ENCODE measurements at regions not wholly inside any gene's neighbourhood (a gene's known extent, or its start where the extent isn't known, plus 50 kb on each side); places are given as distances from the start of the nearest gene placed in this dataset.

DNA sequence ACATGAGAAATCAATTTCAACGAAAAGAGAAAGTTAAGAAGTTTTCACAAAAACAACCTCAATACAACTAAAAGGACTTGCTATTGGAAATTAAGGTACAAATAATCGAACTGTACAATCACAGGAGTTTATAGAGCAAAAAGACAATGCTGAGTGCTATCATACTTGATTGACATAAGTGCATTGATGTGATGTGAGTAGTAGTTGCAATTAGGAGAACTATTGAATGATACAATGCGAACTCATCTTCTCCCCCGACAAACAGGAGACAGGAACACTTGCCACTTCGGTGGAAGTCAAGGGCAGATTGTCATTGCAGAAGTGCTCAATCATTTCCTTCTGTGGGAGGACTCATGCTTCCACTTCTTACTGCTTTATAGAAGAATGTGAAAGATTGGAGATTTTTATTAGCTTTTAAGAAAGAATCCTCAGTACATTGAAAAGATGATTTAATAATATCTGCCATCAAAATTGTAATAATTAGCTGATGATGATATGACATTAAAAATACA is 276.6 kb upstream of the MPDZ start:
- no peak for DNase-seq

DNA sequence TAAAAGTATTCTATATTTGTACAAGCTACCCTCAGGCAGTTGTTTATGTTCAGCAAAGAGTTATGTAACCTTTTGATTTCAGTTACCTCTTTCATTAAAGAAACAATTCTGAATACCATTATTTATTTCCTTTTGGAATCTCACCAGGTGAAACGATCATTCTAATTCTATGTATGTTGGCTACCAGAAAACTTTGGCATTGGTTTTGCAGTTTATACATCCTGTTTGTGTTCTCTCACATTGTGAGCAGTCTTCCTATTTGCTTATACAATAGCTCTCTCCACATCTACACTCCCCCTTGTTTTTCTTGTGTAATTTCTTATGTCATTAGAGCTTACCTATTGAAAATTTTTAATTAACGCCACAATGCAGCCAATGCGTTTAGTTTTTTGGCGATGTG is 276.0 kb upstream of the MPDZ start:
- no peak for DNase-seq
- no peaks in the 10 kb centered on the region for H3K36me3 Mint-ChIP-seq
- no peak overlapping the region for H3K4me3 Mint-ChIP-seq
- no peak overlapping the region for H3K27ac Mint-ChIP-seq
- no peaks in the 10 kb centered on the region for H3K9me3 Mint-ChIP-seq
- POLR2A ChIA-PET = no interaction called here
- H3K4me1 Mint-ChIP-seq = no peaks in the 10 kb centered on the region
- no peak for ATAC-seq (ENCODE audit: low read depth)
- H3K27me3 Mint-ChIP-seq = no peaks in the 10 kb centered on the region

More for the DNA sequence above, 276.6 kb upstream of the MPDZ start:
- ATAC-seq (ENCODE audit: low read depth) = no peak
- POLR2A ChIA-PET = no interaction called here
- Mint-ChIP-seq H3K27me3 (no peaks in the 10 kb centered on the region), H3K4me1 (no peaks in the 10 kb centered on the region), H3K9me3 (no peaks in the 10 kb centered on the region), H3K27ac (no peak overlapping the region), H3K4me3 (no peak overlapping the region), H3K36me3 (no peaks in the 10 kb centered on the region)

DNA sequence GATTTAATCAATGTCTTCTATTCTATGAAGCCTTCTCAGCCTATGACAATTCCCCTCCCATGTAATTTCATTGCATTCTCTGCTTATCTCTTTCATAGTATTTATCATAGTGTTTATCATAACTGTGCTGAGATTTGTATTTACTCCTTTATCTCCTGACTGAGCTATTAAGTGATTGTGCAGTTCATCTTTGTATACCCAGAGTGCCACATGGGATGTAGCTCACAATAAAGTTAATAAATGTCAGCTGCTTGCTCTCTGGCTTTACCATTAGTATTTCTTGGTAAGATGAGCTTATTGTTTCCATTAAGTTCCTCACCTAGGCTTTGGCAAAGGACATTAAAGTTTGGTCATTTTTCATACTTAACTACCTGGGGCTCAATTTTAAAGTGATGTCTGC is 275.1 kb upstream of the MPDZ start:
- Mint-ChIP-seq H3K36me3 (no peaks in the 10 kb centered on the region), H3K4me1 (no peaks in the 10 kb centered on the region), H3K27me3 (no peaks in the 10 kb centered on the region), H3K27ac (no peak overlapping the region), H3K9me3 (no peaks in the 10 kb centered on the region), H3K4me3 (no peak overlapping the region)
- POLR2A ChIA-PET = no interaction called here
- ATAC-seq (ENCODE audit: low read depth) (no peak), DNase-seq (no peak)

DNA sequence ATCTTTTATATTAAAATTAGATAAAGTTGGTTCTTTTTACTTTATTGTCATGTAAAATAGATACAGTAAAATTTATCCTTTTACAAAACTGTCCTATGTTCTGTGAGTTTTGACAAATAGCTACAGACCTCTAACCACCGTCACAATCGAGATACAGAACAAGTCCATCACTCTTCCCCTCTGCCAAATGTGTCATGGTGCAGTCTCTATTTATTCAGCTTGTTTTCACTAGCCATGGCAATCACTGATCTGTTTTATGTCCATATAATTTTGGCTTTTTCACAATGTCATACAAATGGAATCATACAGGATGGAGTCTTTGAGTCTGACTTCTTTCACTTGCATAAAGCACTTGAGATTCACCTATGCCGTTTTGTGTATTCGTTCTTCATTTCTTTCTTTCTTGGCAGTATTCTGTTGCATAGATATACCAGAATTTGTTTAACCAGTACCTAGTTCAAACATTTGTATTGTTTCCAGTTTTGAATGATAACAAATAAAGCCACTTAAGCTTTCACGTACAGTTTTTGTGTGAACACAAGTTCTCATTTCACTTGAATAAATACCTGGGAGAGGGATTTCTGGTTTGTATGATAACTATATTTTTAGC is 273.2 kb upstream of the MPDZ start:
- DNase-seq (no peak), ATAC-seq (ENCODE audit: low read depth) (no peak)
- Mint-ChIP-seq H3K4me1 (no peaks in the 10 kb centered on the region), H3K36me3 (no peaks in the 10 kb centered on the region), H3K27me3 (no peaks in the 10 kb centered on the region), H3K4me3 (no peak overlapping the region), H3K9me3 (no peaks in the 10 kb centered on the region), H3K27ac (no peak overlapping the region)
- POLR2A ChIA-PET = no interaction called here

DNA sequence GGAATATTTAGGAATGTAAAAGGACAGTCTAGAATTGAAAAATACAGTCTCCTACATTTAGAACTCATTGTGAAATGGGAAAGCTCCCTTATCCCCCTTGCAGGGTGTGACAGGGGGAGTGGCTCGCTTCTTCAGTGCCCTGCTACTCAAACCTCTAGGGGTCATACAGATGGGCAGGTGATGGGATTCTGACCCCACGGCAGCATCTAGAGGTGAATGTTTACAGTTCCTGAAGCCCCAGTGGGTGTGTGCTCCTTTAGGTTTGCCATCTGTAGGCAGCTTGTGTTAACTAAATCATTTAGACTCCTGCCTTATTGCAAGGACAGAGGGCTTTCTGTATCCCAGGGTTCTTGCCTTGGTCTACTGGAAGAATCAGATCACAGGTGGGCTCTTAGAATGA is 271.0 kb upstream of the MPDZ start:
- H3K27me3 Mint-ChIP-seq = no peaks in the 10 kb centered on the region
- POLR2A ChIA-PET = no interaction called here
- H3K9me3 Mint-ChIP-seq = peaks cover 2% of the 10 kb centered on the region

DNA sequence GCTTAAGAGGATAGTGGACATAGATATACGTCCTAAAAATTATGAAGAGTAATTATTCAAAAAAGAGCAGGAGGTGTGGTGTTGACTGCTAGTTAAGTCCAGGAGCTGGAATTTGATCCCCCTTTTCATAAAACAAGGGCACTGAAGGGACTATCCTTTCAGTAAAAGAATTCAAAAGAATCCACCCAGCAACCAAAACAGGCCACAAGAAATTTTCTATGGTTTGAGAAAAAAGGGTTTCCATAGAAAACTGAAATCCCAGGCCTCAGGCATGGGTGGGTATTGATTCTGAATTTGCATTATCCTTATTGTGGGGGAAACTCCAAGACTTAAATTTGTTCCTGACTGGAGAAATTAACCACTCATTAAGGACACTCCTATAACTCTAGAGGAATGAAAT is 269.0 kb upstream of the MPDZ start:
- Mint-ChIP-seq H3K9me3 (peaks cover 2% of the 10 kb centered on the region), H3K27me3 (no peaks in the 10 kb centered on the region), H3K4me3 (no peak overlapping the region), H3K4me1 (no peaks in the 10 kb centered on the region), H3K36me3 (no peaks in the 10 kb centered on the region), H3K27ac (no peak overlapping the region)
- POLR2A ChIA-PET = no interaction called here
- DNase-seq (no peak), ATAC-seq (ENCODE audit: low read depth) (no peak)

More for the DNA sequence above, 271.0 kb upstream of the MPDZ start:
- DNase-seq = no peak
- ATAC-seq (ENCODE audit: low read depth) = no peak
- Mint-ChIP-seq H3K4me3 (no peak overlapping the region), H3K4me1 (no peaks in the 10 kb centered on the region), H3K36me3 (no peaks in the 10 kb centered on the region), H3K27ac (no peak overlapping the region)

DNA sequence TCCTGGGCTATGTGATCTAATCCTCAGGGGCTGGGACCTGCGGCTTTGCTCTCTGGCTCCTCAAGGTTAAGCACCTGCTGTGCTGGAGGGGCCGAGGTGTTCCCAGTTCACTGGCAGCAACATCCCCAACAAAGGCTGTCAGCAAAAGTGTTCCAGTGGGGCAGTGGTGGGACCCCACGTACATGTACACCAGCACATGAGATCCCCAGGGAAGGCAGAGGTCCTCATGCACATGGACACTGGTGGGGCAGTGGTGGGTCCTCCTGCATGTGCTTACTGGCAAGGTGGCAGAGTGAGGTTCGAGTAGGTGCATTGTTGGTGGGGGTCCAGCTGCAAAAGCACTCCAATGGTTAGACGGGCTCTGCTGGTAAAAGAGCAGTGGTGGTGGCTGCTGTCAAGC is 255.6 kb upstream of the MPDZ start:
- ATAC-seq (ENCODE audit: low read depth) (no peak), DNase-seq (no peak)
- Mint-ChIP-seq H3K9me3 (peaks cover 1% of the 10 kb centered on the region), H3K27me3 (no peaks in the 10 kb centered on the region), H3K4me3 (no peak overlapping the region), H3K36me3 (no peaks in the 10 kb centered on the region), H3K27ac (no peak overlapping the region), H3K4me1 (no peaks in the 10 kb centered on the region)
- POLR2A ChIA-PET = no interaction called here

DNA sequence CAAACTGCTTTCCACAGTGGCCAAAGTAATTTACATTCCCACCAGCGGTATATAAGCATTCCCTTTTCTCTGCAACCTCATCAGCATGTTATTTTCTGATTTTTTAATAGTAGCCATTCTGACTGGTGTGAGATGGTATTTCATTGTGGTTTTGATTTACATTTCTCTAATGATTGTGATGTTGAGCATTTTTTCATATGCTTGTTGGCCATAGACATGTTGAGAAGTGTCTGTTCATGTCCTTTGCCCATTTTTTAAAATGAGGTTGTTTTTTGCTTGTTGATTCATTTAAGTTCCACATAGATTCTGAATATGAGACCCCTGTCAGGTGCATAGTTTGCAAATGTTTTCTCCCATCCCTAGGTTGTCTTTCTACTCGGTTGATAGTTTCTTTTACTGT is 254.5 kb upstream of the MPDZ start:
- no peaks in the 10 kb centered on the region for H3K36me3 Mint-ChIP-seq
- ATAC-seq (ENCODE audit: low read depth) (no peak), DNase-seq (no peak)
- H3K4me1 Mint-ChIP-seq = no peaks in the 10 kb centered on the region
- no peak overlapping the region for H3K27ac Mint-ChIP-seq
- H3K27me3 Mint-ChIP-seq = no peaks in the 10 kb centered on the region
- H3K4me3 Mint-ChIP-seq = no peak overlapping the region
- H3K9me3 Mint-ChIP-seq = no peaks in the 10 kb centered on the region
- POLR2A ChIA-PET = no interaction called here

DNA sequence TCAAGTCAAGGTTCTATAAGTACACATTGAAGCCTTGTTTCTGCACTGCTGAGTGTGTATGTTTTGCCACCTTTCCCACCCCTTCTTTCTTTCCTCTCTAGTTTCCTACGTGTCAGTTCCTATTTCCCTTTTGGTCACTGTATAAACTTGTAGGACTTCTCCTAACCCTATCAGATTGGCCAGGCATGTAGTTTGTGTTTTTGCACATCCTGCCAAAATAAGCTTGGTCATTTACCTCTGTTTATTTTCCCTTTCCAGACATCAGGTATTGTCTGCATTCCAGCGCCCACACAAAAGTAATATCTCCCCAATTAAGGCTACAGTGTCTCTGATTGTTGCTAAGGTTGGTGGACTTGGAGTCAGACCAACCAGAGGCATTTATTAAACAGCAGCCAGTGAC is 252.9 kb upstream of the MPDZ start:
- POLR2A ChIA-PET = no interaction called here
- DNase-seq (no peak), ATAC-seq (ENCODE audit: low read depth) (no peak)
- Mint-ChIP-seq H3K27me3 (no peaks in the 10 kb centered on the region), H3K4me3 (no peak overlapping the region), H3K36me3 (no peaks in the 10 kb centered on the region), H3K4me1 (no peaks in the 10 kb centered on the region), H3K27ac (no peak overlapping the region), H3K9me3 (no peaks in the 10 kb centered on the region)

DNA sequence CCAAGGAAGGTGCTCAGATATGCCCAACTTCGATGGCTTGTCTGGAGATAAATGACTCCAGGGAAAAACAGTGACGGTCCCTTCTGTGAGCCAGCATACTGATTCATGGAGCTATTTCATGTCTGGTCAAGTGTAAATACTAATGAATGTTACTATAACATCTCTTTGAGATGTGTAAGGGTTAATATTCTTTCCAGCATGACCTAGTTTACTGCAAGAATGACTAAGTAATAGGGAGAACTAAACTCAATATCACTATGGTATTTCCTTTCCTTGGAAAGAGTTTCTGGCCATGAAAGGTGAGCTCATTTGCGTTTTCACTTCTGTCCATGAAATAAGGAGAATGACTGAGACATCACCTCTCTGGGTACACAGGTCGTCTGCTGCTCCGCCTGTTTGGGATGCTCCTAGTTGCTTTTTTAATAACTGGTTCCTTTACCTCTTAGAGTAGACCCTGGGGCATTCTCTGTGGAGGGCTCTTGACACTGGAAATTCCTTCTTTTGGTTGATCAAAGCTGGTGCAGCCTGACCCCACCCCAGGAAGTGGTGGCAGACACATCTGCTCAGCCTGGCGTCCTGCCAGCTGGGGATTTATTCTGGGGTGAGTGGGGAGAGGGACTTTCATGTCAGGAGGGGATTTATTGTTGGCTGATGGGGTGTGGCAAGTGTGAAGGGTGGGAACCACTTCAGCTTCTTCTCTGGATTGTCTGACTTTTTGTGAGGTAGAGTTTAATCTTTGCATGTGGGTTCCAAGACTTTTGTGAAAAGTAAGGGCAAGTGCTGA is 250.0 kb upstream of the MPDZ start:
- Mint-ChIP-seq H3K4me3 (no peak overlapping the region), H3K9me3 (no peaks in the 10 kb centered on the region), H3K27ac (no peak overlapping the region), H3K36me3 (no peaks in the 10 kb centered on the region), H3K4me1 (no peaks in the 10 kb centered on the region), H3K27me3 (no peaks in the 10 kb centered on the region)
- DNase-seq (no peak), ATAC-seq (ENCODE audit: low read depth) (no peak)
- POLR2A ChIA-PET = no interaction called here

DNA sequence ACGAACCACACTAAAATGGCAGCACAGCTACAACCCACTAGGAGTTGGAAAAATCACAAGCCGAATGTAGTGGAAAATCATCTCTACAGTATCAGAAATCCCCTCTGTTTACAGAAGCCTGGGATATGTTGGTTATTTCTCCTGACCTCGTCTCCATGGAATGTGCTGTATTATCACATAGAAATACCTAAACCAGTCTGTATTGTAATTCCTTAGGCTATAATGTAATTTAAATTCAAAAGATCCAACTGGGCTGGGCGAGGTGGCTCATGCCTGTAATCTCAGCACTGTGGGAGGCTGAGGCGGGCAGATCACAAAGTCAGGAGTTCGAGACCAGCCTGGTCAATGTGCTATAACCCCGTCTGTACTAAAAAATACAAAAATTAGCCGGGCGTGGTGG is 244.8 kb upstream of the MPDZ start:
- POLR2A ChIA-PET = no interaction called here
- Mint-ChIP-seq H3K27ac (no peak overlapping the region), H3K4me3 (no peak overlapping the region), H3K4me1 (no peaks in the 10 kb centered on the region), H3K36me3 (no peaks in the 10 kb centered on the region), H3K27me3 (no peaks in the 10 kb centered on the region), H3K9me3 (no peaks in the 10 kb centered on the region)
- DNase-seq (no peak), ATAC-seq (ENCODE audit: low read depth) (no peak)

DNA sequence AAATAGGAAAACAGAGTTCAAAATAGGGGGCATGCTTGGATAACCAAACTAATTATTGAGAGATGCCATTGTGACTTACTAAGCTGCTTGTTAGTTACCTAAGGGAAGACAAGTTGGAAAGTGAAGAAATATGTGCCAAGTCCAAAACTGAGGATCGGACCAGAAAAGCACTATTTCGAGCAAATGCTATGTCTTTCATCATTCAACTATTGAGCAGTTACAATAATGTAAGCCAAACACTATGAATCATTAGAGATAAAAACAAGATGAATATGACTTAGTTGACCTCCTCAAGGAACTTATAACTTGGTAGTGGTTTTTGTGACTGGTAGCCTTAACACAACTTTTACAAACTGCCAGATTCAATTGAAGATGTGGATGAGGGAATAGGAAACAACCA is 240.6 kb upstream of the MPDZ start:
- H3K4me3 Mint-ChIP-seq = no peak overlapping the region
- ATAC-seq (ENCODE audit: low read depth) = no peak
- POLR2A ChIA-PET = no interaction called here
- DNase-seq = no peak
- H3K27ac Mint-ChIP-seq = no peak overlapping the region
- H3K9me3 Mint-ChIP-seq = peaks cover 4% of the 10 kb centered on the region
- no peaks in the 10 kb centered on the region for H3K27me3 Mint-ChIP-seq
- H3K4me1 Mint-ChIP-seq = no peaks in the 10 kb centered on the region
- H3K36me3 Mint-ChIP-seq = no peaks in the 10 kb centered on the region

DNA sequence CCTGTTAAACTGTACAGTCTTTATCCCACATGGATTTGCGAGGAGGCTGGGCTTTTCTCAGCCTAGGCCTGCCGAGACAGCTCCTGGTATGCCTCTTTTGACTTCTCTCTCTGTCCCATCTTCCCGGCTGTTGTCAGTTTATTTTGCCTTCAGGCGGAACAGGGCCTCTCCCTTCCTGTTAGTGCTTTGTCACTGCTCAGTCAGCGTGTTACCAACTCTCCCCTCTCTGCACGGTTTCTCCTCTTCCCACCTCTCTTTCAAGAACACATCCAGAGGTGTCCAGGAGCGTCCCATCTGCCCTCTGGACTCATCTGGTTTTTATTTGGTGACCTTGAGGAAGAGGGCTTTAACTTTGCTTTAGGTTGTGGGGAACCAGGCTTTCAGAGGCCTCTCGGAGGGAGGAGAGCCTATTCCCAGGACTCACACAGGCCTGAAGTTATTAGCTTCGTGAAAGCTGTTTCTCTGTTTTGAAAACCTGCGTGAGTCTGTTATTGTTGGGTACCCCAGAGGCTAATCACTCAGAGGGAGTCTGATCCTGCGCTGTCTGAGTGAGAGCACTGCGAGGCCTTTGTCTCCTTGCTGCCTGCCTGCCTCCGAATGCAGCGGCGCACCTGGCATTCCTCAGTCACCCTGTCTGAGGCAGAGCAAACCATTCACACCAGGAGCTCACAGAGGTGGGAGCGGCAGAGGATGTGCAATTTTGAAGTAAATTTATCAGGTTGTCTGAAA is 234.4 kb upstream of the MPDZ start:
- ATAC-seq (ENCODE audit: low read depth) (no peak), DNase-seq (no peak)
- no peaks in the 10 kb centered on the region for H3K4me1 Mint-ChIP-seq
- H3K27me3 Mint-ChIP-seq = no peaks in the 10 kb centered on the region
- peaks cover 4% of the 10 kb centered on the region for H3K9me3 Mint-ChIP-seq
- H3K4me3 Mint-ChIP-seq = no peak overlapping the region
- POLR2A ChIA-PET = no interaction called here
- H3K27ac Mint-ChIP-seq = no peak overlapping the region
- H3K36me3 Mint-ChIP-seq = no peaks in the 10 kb centered on the region

DNA sequence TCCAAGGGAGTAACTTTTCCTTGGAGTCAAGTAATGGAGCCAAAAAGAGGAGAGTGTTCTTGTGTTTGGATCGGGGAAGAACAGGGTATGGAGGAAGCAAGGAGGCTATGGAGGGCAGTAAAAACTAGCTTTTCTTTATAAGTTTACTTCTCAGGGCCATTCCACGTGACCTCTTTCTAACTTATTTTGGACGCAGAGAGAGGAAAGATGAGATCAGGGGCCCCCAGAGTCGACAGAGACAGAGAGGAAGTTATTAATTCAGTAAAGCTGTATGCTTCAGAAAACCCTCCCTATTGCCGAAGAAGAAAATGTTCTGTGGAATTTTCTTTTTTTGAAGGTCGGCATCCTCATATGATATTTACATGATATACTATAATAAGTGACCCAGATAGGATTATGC is 233.8 kb upstream of the MPDZ start:
- Mint-ChIP-seq H3K9me3 (peaks cover 4% of the 10 kb centered on the region), H3K4me3 (no peak overlapping the region), H3K27ac (no peak overlapping the region), H3K36me3 (no peaks in the 10 kb centered on the region), H3K27me3 (no peaks in the 10 kb centered on the region), H3K4me1 (no peaks in the 10 kb centered on the region)
- no peak for DNase-seq
- POLR2A ChIA-PET = no interaction called here
- ATAC-seq (ENCODE audit: low read depth) = no peak

Data from activated naive CD8-positive, alpha-beta T cell treated with anti-CD3 and anti-CD28 coated beads, Interleukin-2, amount 10 ng/mL, durations not matched to agents 7 days and 5 days (primary cell).